ENCODE measurements at regions not wholly inside any gene's neighbourhood (a gene's known extent, or its start where the extent isn't known, plus 50 kb on each side); places are given as distances from the start of the nearest gene placed in this dataset.

- TF ChIP-seq YY1 (IDR thresholded peaks at IDR 0.05; ENCODE audit: insufficient read depth, insufficient read length) (no peak), SUZ12 (IDR thresholded peaks at IDR 0.05; ENCODE audit: extremely low read depth, insufficient read depth, insufficient read length) (no peak), ZNF274 (IDR thresholded peaks at IDR 0.05; ENCODE audit: low read depth, low read length) (no peak)
Observed at GRCh38 chr4:31715302-31715701, 995.1 kb downstream of the PCDH7 start.

Measured in NT2/D1 (cell line).